ENCODE measurements at regions not wholly inside any gene's neighbourhood (a gene's known extent, or its start where the extent isn't known, plus 50 kb on each side); places are given as distances from the start of the nearest gene placed in this dataset.

DNA sequence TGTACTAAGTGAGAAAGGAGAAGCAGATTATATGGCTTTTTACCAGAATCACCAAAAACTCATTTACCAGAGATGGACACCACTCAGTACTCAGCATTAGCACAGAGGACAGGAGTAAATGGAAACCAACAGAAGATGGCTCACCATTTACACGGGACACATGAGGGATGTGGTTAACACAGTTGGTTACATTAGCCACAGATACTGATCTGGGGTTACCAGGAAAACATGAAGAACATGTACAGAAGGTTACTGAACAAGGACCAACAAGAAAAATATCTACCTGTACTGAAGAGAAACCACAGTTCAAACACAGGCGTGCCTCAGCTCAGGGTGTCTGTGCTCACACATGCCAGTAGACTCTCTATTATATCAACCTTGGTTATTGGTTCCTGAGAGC, 1285.8 kb upstream of the SORCS1 start:
- H3K9me3 ChIP-seq (ENCODE audit: control insufficient read depth in 2 of 2, insufficient read depth in 1 of 2, low read depth in 1 of 2, low read length in 1 of 2): peaks cover 0 to 4% of the 10 kb centered on the region in 2 donors
- H3K4me3 ChIP-seq (ENCODE audit: low read depth in 1 of 2, low read length in 2 of 2): no peak overlapping the region
- no peak overlapping the region for H3K27ac ChIP-seq (ENCODE audit: low read depth in 2 of 2, low read length in 1 of 2)
- no peaks in the 10 kb centered on the region for H3K4me1 ChIP-seq (ENCODE audit: control insufficient read depth in 2 of 2, insufficient read depth in 2 of 2, low read length in 1 of 2)
- no peaks in the 10 kb centered on the region for H3K27me3 ChIP-seq (ENCODE audit: control insufficient read depth in 1 of 2, insufficient read depth in 2 of 2, low read length in 2 of 2)
- no peaks in the 10 kb centered on the region for H3K36me3 ChIP-seq (ENCODE audit: control insufficient read depth in 2 of 2, insufficient read depth in 2 of 2, low read length in 1 of 2)
- 58 to 62% methylated on average over 2 of the region's 2 CpGs for WGBS, 2 donors

GRCh38 chr10:108445746-108446145, 1281.2 kb upstream of the SORCS1 start:
- no peaks in the 10 kb centered on the region for H3K36me3 ChIP-seq (ENCODE audit: control insufficient read depth in 2 of 2, insufficient read depth in 2 of 2, low read length in 1 of 2)
- peaks cover 0 to 4% of the 10 kb centered on the region in 2 donors for H3K9me3 ChIP-seq (ENCODE audit: control insufficient read depth in 2 of 2, insufficient read depth in 1 of 2, low read depth in 1 of 2, low read length in 1 of 2)
- H3K27ac ChIP-seq (ENCODE audit: low read depth in 2 of 2, low read length in 1 of 2): no peak overlapping the region
- 71 to 78% methylated on average over 3 of the region's 3 CpGs for WGBS, 2 donors
- no peaks in the 10 kb centered on the region for H3K27me3 ChIP-seq (ENCODE audit: control insufficient read depth in 1 of 2, insufficient read depth in 2 of 2, low read length in 2 of 2)
- no peaks in the 10 kb centered on the region for H3K4me1 ChIP-seq (ENCODE audit: control insufficient read depth in 2 of 2, insufficient read depth in 2 of 2, low read length in 1 of 2)
- no peak overlapping the region for H3K4me3 ChIP-seq (ENCODE audit: low read depth in 1 of 2, low read length in 2 of 2)

GRCh38 chr10:108443636-108444035, 1279.1 kb upstream of the SORCS1 start:
- 86 to 95% methylated on average over 2 of the region's 2 CpGs for WGBS, 2 donors
- no peaks in the 10 kb centered on the region for H3K36me3 ChIP-seq (ENCODE audit: control insufficient read depth in 2 of 2, insufficient read depth in 2 of 2, low read length in 1 of 2)
- H3K27me3 ChIP-seq (ENCODE audit: control insufficient read depth in 1 of 2, insufficient read depth in 2 of 2, low read length in 2 of 2): no peaks in the 10 kb centered on the region
- no peak overlapping the region for H3K27ac ChIP-seq (ENCODE audit: low read depth in 2 of 2, low read length in 1 of 2)
- H3K9me3 ChIP-seq (ENCODE audit: control insufficient read depth in 2 of 2, insufficient read depth in 1 of 2, low read depth in 1 of 2, low read length in 1 of 2): no peaks in the 10 kb centered on the region
- H3K4me3 ChIP-seq (ENCODE audit: low read depth in 1 of 2, low read length in 2 of 2): no peak overlapping the region
- no peaks in the 10 kb centered on the region for H3K4me1 ChIP-seq (ENCODE audit: control insufficient read depth in 2 of 2, insufficient read depth in 2 of 2, low read length in 1 of 2)

DNA sequence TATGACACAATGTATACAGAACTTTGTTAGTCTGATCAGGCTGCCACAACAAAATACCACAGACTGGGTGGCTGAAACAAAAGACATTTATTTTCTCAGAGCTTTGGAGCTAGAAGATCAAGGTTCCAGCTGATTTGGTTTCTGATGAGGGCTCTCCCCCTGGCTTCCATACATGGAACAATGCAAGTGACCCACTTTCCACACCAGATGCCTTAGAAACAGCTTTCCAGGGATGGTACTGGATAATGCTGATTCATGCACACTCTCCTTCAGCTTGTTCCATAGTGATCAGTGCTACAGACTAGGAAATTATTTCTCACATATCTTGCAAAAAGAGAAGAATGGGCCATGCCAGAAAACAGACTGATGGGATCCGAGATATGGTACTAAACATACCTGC, 1274.9 kb upstream of the SORCS1 start:
- H3K4me3 ChIP-seq (ENCODE audit: low read depth in 1 of 2, low read length in 2 of 2): no peak overlapping the region
- H3K4me1 ChIP-seq (ENCODE audit: control insufficient read depth in 2 of 2, insufficient read depth in 2 of 2, low read length in 1 of 2): no peaks in the 10 kb centered on the region
- 71 to 74% methylated on average over 1 of the region's 1 CpG for WGBS, 2 donors
- peaks cover 0 to 4% of the 10 kb centered on the region in 2 donors for H3K9me3 ChIP-seq (ENCODE audit: control insufficient read depth in 2 of 2, insufficient read depth in 1 of 2, low read depth in 1 of 2, low read length in 1 of 2)
- no peak overlapping the region for H3K27ac ChIP-seq (ENCODE audit: low read depth in 2 of 2, low read length in 1 of 2)
- no peaks in the 10 kb centered on the region for H3K27me3 ChIP-seq (ENCODE audit: control insufficient read depth in 1 of 2, insufficient read depth in 2 of 2, low read length in 2 of 2)
- no peaks in the 10 kb centered on the region for H3K36me3 ChIP-seq (ENCODE audit: control insufficient read depth in 2 of 2, insufficient read depth in 2 of 2, low read length in 1 of 2)

DNA sequence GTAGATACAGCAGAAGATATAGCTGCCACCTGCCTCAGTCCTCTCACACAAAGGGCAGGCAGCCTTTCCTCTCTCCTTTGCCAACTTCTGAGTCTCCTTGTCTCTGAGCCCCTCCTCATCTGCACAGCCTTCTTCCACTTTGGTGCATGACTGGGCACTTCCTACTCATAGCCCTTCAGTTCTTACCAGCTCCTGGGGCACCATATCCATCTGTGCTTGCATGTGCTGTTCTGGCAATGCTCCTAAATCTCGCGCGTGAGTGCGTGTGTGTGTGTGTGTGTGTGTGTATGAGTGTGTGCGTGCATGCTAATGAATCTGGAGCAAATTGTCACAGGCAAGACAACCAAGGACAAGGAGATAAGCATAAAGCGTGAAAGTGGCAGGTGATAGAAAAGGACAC, 1271.6 kb upstream of the SORCS1 start:
- WGBS, 2 donors: 73 to 79% methylated on average over 6 of the region's 6 CpGs
- peaks cover 0 to 6% of the 10 kb centered on the region in 2 donors for H3K9me3 ChIP-seq (ENCODE audit: control insufficient read depth in 2 of 2, insufficient read depth in 1 of 2, low read depth in 1 of 2, low read length in 1 of 2)
- no peaks in the 10 kb centered on the region for H3K36me3 ChIP-seq (ENCODE audit: control insufficient read depth in 2 of 2, insufficient read depth in 2 of 2, low read length in 1 of 2)
- H3K4me3 ChIP-seq (ENCODE audit: low read depth in 1 of 2, low read length in 2 of 2): no peak overlapping the region
- no peaks in the 10 kb centered on the region for H3K27me3 ChIP-seq (ENCODE audit: control insufficient read depth in 1 of 2, insufficient read depth in 2 of 2, low read length in 2 of 2)
- no peaks in the 10 kb centered on the region for H3K4me1 ChIP-seq (ENCODE audit: control insufficient read depth in 2 of 2, insufficient read depth in 2 of 2, low read length in 1 of 2)
- H3K27ac ChIP-seq (ENCODE audit: low read depth in 2 of 2, low read length in 1 of 2): no peak overlapping the region

- no peaks in the 10 kb centered on the region for H3K27me3 ChIP-seq (ENCODE audit: control insufficient read depth in 1 of 2, insufficient read depth in 2 of 2, low read length in 2 of 2)
- H3K36me3 ChIP-seq (ENCODE audit: control insufficient read depth in 2 of 2, insufficient read depth in 2 of 2, low read length in 1 of 2): no peaks in the 10 kb centered on the region
- H3K4me1 ChIP-seq (ENCODE audit: control insufficient read depth in 2 of 2, insufficient read depth in 2 of 2, low read length in 1 of 2): no peaks in the 10 kb centered on the region
- peaks cover 0 to 6% of the 10 kb centered on the region in 2 donors for H3K9me3 ChIP-seq (ENCODE audit: control insufficient read depth in 2 of 2, insufficient read depth in 1 of 2, low read depth in 1 of 2, low read length in 1 of 2)
- no peak overlapping the region for H3K4me3 ChIP-seq (ENCODE audit: low read depth in 1 of 2, low read length in 2 of 2)
- 72 to 76% methylated on average over 3 of the region's 3 CpGs for WGBS, 2 donors
- no peak overlapping the region for H3K27ac ChIP-seq (ENCODE audit: low read depth in 2 of 2, low read length in 1 of 2)
Measured at GRCh38 chr10:108434559-108435252, 1270.2 kb upstream of the SORCS1 start.

DNA sequence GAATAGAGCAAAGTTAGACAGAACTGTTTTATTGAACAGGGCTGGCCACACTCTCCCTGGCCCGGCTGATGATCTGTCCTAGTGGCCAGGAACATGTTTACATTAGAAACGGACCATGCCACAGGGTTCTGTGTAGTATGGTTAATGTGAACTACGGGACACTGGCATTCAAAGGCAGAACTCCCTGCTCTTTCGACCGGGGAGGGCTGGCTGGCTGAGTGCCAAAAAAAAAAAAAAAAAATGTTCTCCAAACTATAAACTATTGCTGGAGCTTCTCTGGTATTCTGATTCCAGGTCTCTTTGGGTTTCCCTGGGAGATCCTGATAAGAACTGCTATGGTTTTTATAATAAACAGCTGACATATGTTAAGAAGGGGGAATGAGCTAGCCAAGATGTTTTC, 1262.6 kb upstream of the SORCS1 start:
- Histone ChIP-seq H3K27ac (ENCODE audit: low read depth in 2 of 2, low read length in 1 of 2) (no peak overlapping the region), H3K4me1 (ENCODE audit: control insufficient read depth in 2 of 2, insufficient read depth in 2 of 2, low read length in 1 of 2) (no peaks in the 10 kb centered on the region), H3K27me3 (ENCODE audit: control insufficient read depth in 1 of 2, insufficient read depth in 2 of 2, low read length in 2 of 2) (no peaks in the 10 kb centered on the region), H3K9me3 (ENCODE audit: control insufficient read depth in 2 of 2, insufficient read depth in 1 of 2, low read depth in 1 of 2, low read length in 1 of 2) (peaks cover 2 to 4% of the 10 kb centered on the region in 2 donors), H3K36me3 (ENCODE audit: control insufficient read depth in 2 of 2, insufficient read depth in 2 of 2, low read length in 1 of 2) (no peaks in the 10 kb centered on the region), H3K4me3 (ENCODE audit: low read depth in 1 of 2, low read length in 2 of 2) (no peak overlapping the region)
- WGBS, 2 donors: 11 to 14% methylated on average over 5 of the region's 5 CpGs

- no peaks in the 10 kb centered on the region for H3K27me3 ChIP-seq (ENCODE audit: control insufficient read depth in 1 of 2, insufficient read depth in 2 of 2, low read length in 2 of 2)
- peaks cover 0 to 4% of the 10 kb centered on the region in 2 donors for H3K9me3 ChIP-seq (ENCODE audit: control insufficient read depth in 2 of 2, insufficient read depth in 1 of 2, low read depth in 1 of 2, low read length in 1 of 2)
- 75 to 76% methylated on average over 1 of the region's 1 CpG for WGBS, 2 donors
- no peak overlapping the region for H3K4me3 ChIP-seq (ENCODE audit: low read depth in 1 of 2, low read length in 2 of 2)
- no peaks in the 10 kb centered on the region for H3K36me3 ChIP-seq (ENCODE audit: control insufficient read depth in 2 of 2, insufficient read depth in 2 of 2, low read length in 1 of 2)
- no peaks in the 10 kb centered on the region for H3K4me1 ChIP-seq (ENCODE audit: control insufficient read depth in 2 of 2, insufficient read depth in 2 of 2, low read length in 1 of 2)
- H3K27ac ChIP-seq (ENCODE audit: low read depth in 2 of 2, low read length in 1 of 2): no peak overlapping the region
Measured at GRCh38 chr10:108425283-108425964, 1260.9 kb upstream of the SORCS1 start.

DNA sequence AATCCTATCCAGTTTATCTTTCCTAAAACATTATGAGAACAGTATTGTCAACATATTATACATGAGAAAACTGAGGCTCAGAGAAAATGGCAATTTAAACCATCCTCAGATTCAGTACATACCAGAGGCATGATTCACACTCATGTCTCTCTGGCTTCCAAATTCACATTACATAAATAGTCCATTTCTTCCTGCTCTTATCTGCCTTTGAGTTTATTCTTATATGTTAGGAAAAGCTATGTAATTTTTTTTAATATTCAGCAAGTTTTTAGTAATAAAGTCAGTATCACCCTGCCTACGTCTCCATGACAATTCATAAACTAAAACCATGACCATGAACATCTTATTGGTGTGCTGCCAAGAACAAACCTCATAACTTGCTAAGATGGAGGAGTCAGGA, 1260.2 kb upstream of the SORCS1 start:
- WGBS, 2 donors: 65 to 75% methylated on average over 1 of the region's 1 CpG
- no peaks in the 10 kb centered on the region for H3K27me3 ChIP-seq (ENCODE audit: control insufficient read depth in 1 of 2, insufficient read depth in 2 of 2, low read length in 2 of 2)

DNA sequence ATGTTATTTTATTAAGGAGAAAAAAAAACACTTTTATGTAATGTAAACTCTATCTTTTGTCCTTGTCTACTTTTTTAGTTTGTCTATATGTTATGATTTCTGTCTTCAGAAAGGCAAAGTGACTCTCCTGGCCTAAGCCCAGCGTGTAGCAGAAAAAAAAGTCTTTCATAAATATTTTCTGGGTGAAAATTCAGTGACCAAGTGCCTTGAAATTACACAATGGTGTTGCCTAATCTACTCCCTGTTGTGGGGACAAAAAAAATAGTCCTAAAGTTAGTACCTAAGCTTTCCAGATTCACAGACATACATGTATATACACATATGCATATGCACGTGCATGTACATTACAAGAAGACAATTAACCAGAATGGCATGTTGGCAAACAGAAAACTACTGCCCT, 1257.8 kb upstream of the SORCS1 start:
- no peak overlapping the region for H3K4me3 ChIP-seq (ENCODE audit: low read depth in 1 of 2, low read length in 2 of 2)
- no peak overlapping the region for H3K27ac ChIP-seq (ENCODE audit: low read depth in 2 of 2, low read length in 1 of 2)
- H3K36me3 ChIP-seq (ENCODE audit: control insufficient read depth in 2 of 2, insufficient read depth in 2 of 2, low read length in 1 of 2): no peaks in the 10 kb centered on the region
- H3K4me1 ChIP-seq (ENCODE audit: control insufficient read depth in 2 of 2, insufficient read depth in 2 of 2, low read length in 1 of 2): no peaks in the 10 kb centered on the region
- peaks cover 0 to 4% of the 10 kb centered on the region in 2 donors for H3K9me3 ChIP-seq (ENCODE audit: control insufficient read depth in 2 of 2, insufficient read depth in 1 of 2, low read depth in 1 of 2, low read length in 1 of 2)
- 77 to 88% methylated on average over 2 of the region's 2 CpGs for WGBS, 2 donors
- no peaks in the 10 kb centered on the region for H3K27me3 ChIP-seq (ENCODE audit: control insufficient read depth in 1 of 2, insufficient read depth in 2 of 2, low read length in 2 of 2)

More for the DNA sequence above, 1260.2 kb upstream of the SORCS1 start:
- H3K4me3 ChIP-seq (ENCODE audit: low read depth in 1 of 2, low read length in 2 of 2): no peak overlapping the region
- no peaks in the 10 kb centered on the region for H3K4me1 ChIP-seq (ENCODE audit: control insufficient read depth in 2 of 2, insufficient read depth in 2 of 2, low read length in 1 of 2)
- no peak overlapping the region for H3K27ac ChIP-seq (ENCODE audit: low read depth in 2 of 2, low read length in 1 of 2)
- no peaks in the 10 kb centered on the region for H3K36me3 ChIP-seq (ENCODE audit: control insufficient read depth in 2 of 2, insufficient read depth in 2 of 2, low read length in 1 of 2)
- H3K9me3 ChIP-seq (ENCODE audit: control insufficient read depth in 2 of 2, insufficient read depth in 1 of 2, low read depth in 1 of 2, low read length in 1 of 2): peaks cover 0 to 4% of the 10 kb centered on the region in 2 donors
